Esophagus mucosa (tissue), 1 donor: ENCODE measurements at regions not wholly inside any gene's neighbourhood (a gene's known extent, or its start where the extent isn't known, plus 50 kb on each side); places are given as distances from the start of the nearest gene placed in this dataset.

Experiments used
- ATAC-seq: fragments of 200-7000 bp; cut with Tn5 transposase; one replicate; pipeline ENCODE4 v1.9.1; 2020
- donor health status: DM: yes; HTN: yes; CAD: no.

GRCh38 chr2:118265873-118266455 is 177.7 kb downstream of the INSIG2 start:
- no peak for ATAC-seq

GRCh38 chr2:118264232-118264990 is 176.1 kb downstream of the INSIG2 start:
- no peak for ATAC-seq

- no peak for ATAC-seq
Measured at GRCh38 chr2:118257696-118258095, 169.4 kb downstream of the INSIG2 start.

GRCh38 chr2:118255771-118256372 is 167.6 kb downstream of the INSIG2 start:
- ATAC-seq, result no peak

- no peak for ATAC-seq
Measured at GRCh38 chr2:118255301-118255700, 167.0 kb downstream of the INSIG2 start.

- no peak for ATAC-seq
Measured at GRCh38 chr2:118254116-118254515, 165.8 kb downstream of the INSIG2 start.

GRCh38 chr2:118251427-118251826 is 163.2 kb downstream of the INSIG2 start:
- ATAC-seq, result no peak

- ATAC-seq, result peak; percentile 32
Measured at GRCh38 chr2:118250463-118250862, 162.2 kb downstream of the INSIG2 start.

GRCh38 chr2:118250001-118250400 is 161.7 kb downstream of the INSIG2 start:
- peak; percentile 41 for ATAC-seq

- ATAC-seq, result no peak
Measured at GRCh38 chr2:118249531-118249930, 161.3 kb downstream of the INSIG2 start.

- no peak for ATAC-seq
Measured at GRCh38 chr2:118246726-118247125, 158.5 kb downstream of the INSIG2 start.

- no peak for ATAC-seq
Measured at GRCh38 chr2:118246079-118246478, 157.8 kb downstream of the INSIG2 start.

GRCh38 chr2:118244686-118245085 is 156.4 kb downstream of the INSIG2 start:
- ATAC-seq, result no peak

GRCh38 chr2:118243031-118243430 is 154.8 kb downstream of the INSIG2 start:
- no peak for ATAC-seq

- no peak for ATAC-seq
Measured at GRCh38 chr2:118242216-118242615, 153.9 kb downstream of the INSIG2 start.

GRCh38 chr2:118241128-118241527 is 152.9 kb downstream of the INSIG2 start:
- ATAC-seq, result no peak

- no peak for ATAC-seq
Measured at GRCh38 chr2:118240276-118240675, 152.0 kb downstream of the INSIG2 start.

- no peak for ATAC-seq
Measured at GRCh38 chr2:118239284-118239683, 151.0 kb downstream of the INSIG2 start.

GRCh38 chr2:118237451-118237850 is 149.2 kb downstream of the INSIG2 start:
- ATAC-seq, result no peak

- ATAC-seq, result no peak
Measured at GRCh38 chr2:118232796-118233195, 144.5 kb downstream of the INSIG2 start.

GRCh38 chr2:118232391-118232790 is 144.1 kb downstream of the INSIG2 start:
- ATAC-seq, result no peak

- ATAC-seq, result no peak
Measured at GRCh38 chr2:118231759-118232158, 143.5 kb downstream of the INSIG2 start.

GRCh38 chr2:118227698-118228508 is 139.6 kb downstream of the INSIG2 start:
- no peak for ATAC-seq
